Epithelial cell of proximal tubule (primary cell): ENCODE measurements at regions not wholly inside any gene's neighbourhood (a gene's known extent, or its start where the extent isn't known, plus 50 kb on each side); places are given as distances from the start of the nearest gene placed in this dataset.

Experiments used
- DNase-seq: peaks from one replicate; pipeline ENCODE4 v3.0.0-alpha.2; 2011; ENCODE audit warnings: low read depth
- H3K4me3 ChIP-seq: 2 replicates; pipeline ENCODE4 v1.5.1; 2011; ENCODE audit warnings: low read depth, mild to moderate bottlenecking, low read length
- TF ChIP-seq, protein P1 (sequence below): conservative IDR thresholded peaks from 2 replicates; pipeline ENCODE4 v1.5.1; 2012; ENCODE audit warnings: low read depth, mild to moderate bottlenecking, low read length

DNA sequence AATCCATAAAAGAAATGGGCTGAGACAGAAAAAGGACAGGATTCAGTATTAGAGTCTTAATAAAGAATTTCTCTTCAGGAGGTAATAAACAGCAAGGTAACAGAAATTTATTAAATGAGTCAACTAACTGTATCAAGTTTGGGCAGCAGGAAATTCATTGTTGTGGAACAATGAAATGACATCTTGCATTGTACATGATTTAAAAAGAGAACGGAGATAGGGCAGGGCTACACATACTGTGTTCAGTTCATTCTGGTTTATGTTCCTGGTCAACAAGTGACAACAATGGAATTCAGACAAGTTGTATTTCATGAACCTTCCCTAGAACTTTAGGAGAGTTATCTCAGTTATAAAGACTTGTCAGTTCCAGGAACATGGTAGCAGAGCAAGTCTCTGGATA lies 961.3 kb downstream of the SOCS6 start:
- no peak overlapping the region for H3K4me3 ChIP-seq
- TF ChIP-seq, protein P1, sequence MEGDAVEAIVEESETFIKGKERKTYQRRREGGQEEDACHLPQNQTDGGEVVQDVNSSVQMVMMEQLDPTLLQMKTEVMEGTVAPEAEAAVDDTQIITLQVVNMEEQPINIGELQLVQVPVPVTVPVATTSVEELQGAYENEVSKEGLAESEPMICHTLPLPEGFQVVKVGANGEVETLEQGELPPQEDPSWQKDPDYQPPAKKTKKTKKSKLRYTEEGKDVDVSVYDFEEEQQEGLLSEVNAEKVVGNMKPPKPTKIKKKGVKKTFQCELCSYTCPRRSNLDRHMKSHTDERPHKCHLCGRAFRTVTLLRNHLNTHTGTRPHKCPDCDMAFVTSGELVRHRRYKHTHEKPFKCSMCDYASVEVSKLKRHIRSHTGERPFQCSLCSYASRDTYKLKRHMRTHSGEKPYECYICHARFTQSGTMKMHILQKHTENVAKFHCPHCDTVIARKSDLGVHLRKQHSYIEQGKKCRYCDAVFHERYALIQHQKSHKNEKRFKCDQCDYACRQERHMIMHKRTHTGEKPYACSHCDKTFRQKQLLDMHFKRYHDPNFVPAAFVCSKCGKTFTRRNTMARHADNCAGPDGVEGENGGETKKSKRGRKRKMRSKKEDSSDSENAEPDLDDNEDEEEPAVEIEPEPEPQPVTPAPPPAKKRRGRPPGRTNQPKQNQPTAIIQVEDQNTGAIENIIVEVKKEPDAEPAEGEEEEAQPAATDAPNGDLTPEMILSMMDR = no peak
- DNase-seq = no peak

DNA sequence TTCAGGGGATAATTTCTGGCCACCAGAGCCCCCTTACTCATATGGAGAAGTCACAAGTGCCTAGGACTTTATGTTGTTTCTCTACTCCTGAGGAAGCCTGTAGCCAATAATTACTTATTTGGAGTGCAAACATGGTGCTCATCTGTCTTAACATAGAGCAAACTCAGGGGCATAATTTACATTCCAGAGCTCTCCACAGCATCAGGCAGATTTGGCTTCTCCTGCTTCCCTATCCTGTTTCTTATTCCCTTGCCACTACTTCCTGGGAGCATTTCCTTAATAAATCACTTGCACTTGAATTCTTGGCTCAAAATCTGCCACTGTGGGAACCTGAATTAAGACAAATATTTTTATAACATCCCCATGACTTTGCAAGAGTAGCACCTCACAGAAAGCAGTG lies 960.9 kb downstream of the SOCS6 start:
- TF ChIP-seq, protein P1 = no peak
- H3K4me3 ChIP-seq = no peak overlapping the region
- DNase-seq = no peak

DNA sequence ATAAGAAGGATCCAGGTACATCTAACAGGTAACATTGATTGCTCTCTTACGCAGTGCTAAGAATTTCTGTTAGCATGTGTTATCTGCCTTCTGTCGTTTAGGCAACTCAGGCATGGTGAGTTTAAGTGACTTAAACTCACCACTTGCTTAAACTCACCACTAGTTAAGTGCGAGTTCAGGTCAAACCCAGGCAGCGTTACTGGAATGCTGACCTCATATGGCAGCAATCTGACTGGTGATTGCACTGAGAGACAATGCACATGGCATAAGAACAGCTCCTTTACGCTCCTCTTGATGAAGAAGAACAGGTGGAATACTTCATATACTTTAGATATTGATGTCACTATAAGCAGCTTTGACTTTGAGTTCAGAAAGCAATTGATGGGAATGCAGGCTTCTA lies 954.1 kb downstream of the SOCS6 start:
- TF ChIP-seq, protein P1 = no peak
- DNase-seq = peak; percentile 15
- no peak overlapping the region for H3K4me3 ChIP-seq

DNA sequence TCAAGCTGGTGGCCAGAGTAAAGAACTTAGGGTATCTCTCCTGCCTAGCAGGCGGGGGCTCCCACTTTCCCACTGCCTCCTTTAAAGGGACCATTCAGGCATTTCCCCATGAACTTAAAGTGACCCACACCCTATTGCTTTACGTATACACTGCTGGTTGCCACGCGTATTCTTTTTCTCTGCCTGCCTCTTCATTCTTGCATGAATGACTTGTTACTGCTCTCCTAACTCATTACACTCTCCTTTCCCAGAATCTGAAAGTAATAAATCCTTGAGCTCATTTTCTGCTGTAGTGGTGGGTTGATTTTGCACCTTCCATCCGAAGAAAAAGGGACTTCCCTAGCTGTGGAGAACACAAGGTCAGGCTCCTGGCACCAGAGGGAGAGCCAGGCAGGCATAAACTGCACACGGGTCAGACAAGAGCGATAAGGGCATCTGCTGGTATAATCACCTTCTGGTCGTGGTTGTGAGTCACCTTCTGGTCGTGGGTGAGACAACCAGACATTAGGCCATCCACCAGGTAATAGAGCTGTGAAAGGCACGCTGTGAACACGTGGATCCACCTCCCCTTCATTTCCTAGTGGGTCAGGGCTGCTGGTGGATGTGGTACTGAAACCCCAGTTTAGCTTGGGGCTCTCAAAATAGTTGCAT lies 950.3 kb downstream of the SOCS6 start:
- TF ChIP-seq, protein P1 = no peak
- peak; percentile 37 for DNase-seq
- H3K4me3 ChIP-seq = no peak overlapping the region

DNA sequence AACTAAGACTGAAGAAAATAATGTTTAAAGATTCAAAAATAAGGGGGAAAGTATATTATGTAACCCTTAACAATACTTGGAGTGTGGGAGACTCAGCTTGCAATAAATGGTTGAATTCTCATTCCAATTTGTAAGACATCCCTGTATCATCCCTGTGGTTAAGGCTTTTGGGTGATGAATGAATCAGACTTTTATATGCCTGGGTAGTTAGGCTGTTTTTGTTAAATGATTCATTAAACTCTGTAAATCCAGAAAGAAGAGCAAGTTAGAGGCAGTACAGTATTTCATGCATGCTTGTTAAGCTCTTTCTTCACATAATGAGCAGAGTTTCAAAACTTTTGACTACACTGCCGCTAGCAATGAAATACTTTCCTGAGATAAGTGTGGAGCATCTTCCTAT lies 948.8 kb downstream of the SOCS6 start:
- TF ChIP-seq, protein P1 = no peak
- peak; percentile 27 for DNase-seq
- H3K4me3 ChIP-seq = no peak overlapping the region

DNA sequence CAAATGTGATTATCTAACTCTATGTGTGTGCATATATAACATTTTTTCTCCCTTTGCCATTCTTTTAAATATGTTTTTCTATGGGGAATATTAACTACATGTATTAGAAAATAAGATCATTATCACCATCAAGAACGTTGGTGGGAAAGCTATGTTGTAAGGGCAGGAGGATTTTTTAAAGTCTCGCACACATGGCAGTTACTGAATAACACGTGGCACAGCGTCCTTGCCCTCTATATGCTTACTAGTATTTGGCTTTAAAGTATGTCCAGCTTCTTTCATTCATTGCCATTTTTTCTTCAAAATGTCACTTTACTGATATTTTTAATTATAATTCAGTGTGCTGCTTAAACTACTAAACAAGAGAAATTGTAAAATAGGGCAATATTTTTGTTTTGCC lies 944.3 kb downstream of the SOCS6 start:
- DNase-seq = no peak
- H3K4me3 ChIP-seq = no peak overlapping the region
- TF ChIP-seq, protein P1 = no peak

DNA sequence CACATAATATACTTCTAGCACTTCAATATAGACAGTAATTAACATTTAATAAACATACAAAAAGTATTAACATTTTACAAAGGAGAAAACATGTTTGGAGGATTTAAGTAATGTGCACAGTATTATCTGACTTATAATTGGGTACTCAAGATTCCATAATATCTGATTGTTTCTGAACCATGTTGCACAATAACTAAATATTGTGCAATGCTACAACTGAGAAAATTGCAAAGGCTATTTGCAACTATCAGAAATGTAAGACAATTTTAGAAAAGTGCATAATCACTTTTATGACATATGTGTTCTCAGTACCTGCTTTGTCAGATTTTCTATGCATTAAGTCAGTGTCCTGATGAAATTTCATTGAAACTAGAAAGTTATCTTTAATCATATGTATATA lies 934.6 kb downstream of the SOCS6 start:
- TF ChIP-seq, protein P1 = no peak
- no peak overlapping the region for H3K4me3 ChIP-seq
- no peak for DNase-seq
